Nephron (organoid): ENCODE measurements at regions not wholly inside any gene's neighbourhood (a gene's known extent, or its start where the extent isn't known, plus 50 kb on each side); places are given as distances from the start of the nearest gene placed in this dataset.

Source experiments
- H3K27ac Mint-ChIP-seq, 3 experiments: 2 replicates each; pipeline ENCODE4 v1.8.0; 2020; ENCODE audit warnings: mixed read lengths in 3 of 3, mild to moderate bottlenecking in 2 of 3, moderate library complexity in 1 of 3
- H3K27me3 Mint-ChIP-seq: 2 replicates; pipeline ENCODE4 v1.8.0; 2021; ENCODE audit warnings: low read depth, mild to moderate bottlenecking, moderate library complexity, mixed read lengths
- H3K36me3 Mint-ChIP-seq: 2 replicates; pipeline ENCODE4 v1.8.0; 2020; ENCODE audit warnings: low read depth, mixed read lengths
- H3K4me1 Mint-ChIP-seq: 2 replicates; pipeline ENCODE4 v1.8.0; 2020; ENCODE audit warnings: mixed read lengths
- H3K4me3 Mint-ChIP-seq, 3 experiments: 2 replicates each; pipeline ENCODE4 v1.8.0; 2020; ENCODE audit warnings: mild to moderate bottlenecking in 3 of 3, mixed read lengths in 3 of 3, moderate library complexity in 2 of 3
- H3K9me3 Mint-ChIP-seq: 2 replicates; pipeline ENCODE4 v1.8.0; 2020; ENCODE audit warnings: mixed read lengths
- TF ChIP-seq, protein P1 (sequence below), 3 experiments: fragments of 200-600 bp; sonication (generic); IDR thresholded peaks; one replicate each; pipeline ENCODE4 v1.5.0; 2021; ENCODE audit warnings: antibody characterized with exemption in 3 of 3; ENCODE audit not compliant: unreplicated experiment in 3 of 3

DNA sequence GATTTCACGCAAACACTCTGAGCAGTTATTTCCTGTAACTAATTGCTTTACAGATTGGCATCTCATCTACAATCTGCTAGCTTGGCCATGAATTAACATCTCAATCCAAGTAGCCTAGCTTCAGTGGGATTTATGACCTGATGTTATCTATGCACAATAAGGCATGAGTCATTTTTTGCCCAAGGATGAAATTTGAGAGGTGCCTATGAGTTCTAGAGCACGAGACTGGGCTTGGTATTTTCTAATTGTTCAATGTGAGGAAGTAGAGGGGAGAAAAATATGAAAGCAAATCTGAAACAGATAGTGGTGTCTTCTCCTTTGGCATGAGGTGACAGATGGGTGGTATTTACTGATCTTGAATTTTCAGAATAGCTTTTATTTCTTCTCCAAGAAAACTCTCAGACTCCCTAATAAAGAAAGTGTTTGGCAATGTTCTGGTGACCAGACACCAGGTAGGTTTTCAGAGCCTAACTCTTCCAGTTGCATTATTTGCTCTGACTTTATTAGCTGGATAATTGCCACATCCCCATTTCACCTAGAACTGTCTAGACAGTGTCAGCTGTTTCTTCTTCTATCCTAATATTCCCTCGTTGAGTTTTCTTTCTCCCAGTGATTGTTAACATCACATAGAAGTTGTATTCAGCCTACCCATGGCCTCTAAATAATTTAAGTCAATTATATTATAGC is 301.0 kb upstream of the UMPS start:
- Mint-ChIP-seq H3K9me3 (no peaks in the 10 kb centered on the region), H3K4me3 (no peak overlapping the region), H3K27ac (no peak overlapping the region), H3K4me1 (no peaks in the 10 kb centered on the region), H3K36me3 (peaks cover 58% of the 10 kb centered on the region), H3K27me3 (no peaks in the 10 kb centered on the region)
- TF ChIP-seq, protein P1, sequence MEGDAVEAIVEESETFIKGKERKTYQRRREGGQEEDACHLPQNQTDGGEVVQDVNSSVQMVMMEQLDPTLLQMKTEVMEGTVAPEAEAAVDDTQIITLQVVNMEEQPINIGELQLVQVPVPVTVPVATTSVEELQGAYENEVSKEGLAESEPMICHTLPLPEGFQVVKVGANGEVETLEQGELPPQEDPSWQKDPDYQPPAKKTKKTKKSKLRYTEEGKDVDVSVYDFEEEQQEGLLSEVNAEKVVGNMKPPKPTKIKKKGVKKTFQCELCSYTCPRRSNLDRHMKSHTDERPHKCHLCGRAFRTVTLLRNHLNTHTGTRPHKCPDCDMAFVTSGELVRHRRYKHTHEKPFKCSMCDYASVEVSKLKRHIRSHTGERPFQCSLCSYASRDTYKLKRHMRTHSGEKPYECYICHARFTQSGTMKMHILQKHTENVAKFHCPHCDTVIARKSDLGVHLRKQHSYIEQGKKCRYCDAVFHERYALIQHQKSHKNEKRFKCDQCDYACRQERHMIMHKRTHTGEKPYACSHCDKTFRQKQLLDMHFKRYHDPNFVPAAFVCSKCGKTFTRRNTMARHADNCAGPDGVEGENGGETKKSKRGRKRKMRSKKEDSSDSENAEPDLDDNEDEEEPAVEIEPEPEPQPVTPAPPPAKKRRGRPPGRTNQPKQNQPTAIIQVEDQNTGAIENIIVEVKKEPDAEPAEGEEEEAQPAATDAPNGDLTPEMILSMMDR (IDR thresholded peaks at IDR 0.05; ENCODE audit: unreplicated experiment in 3 of 3): no peak

DNA sequence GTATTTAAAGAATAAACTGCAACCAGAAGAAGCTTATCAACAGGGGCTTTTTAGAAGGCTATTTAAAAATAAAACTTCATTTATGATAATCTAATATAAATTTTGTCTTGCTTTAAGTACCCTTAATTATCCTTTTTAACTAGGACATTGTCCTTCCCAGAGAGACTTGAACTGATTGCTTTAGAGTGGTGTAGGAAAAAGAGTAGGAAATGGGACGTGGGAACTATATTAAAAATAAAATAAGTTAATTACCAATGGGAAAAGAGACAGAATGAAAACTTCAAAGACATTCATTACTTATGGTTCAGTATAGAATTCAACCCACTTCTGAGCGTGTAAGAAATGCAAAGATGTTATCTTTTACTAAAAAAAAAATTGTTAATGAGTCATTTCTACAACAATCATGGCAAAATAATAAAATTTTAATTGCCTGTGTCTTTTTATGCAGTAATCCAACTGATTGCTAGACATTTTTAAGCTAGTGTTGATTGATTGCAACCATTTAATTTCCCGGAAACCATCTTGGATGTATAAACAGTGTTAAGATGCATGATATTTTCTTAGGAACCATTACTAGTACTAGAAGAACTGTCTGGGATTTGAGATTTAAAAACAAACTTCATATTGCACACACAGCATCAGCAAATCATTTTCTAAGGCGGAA is 298.8 kb upstream of the UMPS start:
- no peak overlapping the region for H3K27ac Mint-ChIP-seq
- no peaks in the 10 kb centered on the region for H3K4me1 Mint-ChIP-seq
- peaks cover 62% of the 10 kb centered on the region for H3K36me3 Mint-ChIP-seq
- H3K4me3 Mint-ChIP-seq: no peak overlapping the region
- TF ChIP-seq, protein P1 (IDR thresholded peaks at IDR 0.05; ENCODE audit: unreplicated experiment in 3 of 3): no peak
- no peaks in the 10 kb centered on the region for H3K9me3 Mint-ChIP-seq
- H3K27me3 Mint-ChIP-seq: no peaks in the 10 kb centered on the region

DNA sequence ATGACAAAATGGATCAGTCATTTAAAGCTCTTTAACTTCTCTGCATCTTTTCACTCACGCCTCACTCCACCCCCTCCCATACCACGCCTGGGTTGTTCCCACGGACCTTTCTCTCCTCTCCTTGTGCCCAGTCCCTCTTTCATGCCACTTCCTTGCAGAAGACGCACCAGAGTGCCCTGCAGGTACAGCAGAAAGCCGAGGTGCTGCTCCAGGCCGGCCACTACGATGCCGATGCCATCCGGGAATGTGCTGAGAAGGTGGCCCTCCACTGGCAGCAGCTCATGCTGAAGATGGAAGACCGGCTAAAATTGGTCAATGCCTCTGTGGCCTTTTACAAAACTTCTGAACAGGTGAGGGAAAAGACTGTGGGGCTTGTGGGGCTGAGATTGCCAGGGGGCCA is 296.1 kb upstream of the UMPS start:
- Mint-ChIP-seq H3K4me3 (no peak overlapping the region), H3K27ac (no peak overlapping the region), H3K27me3 (no peaks in the 10 kb centered on the region), H3K9me3 (no peaks in the 10 kb centered on the region), H3K36me3 (peaks cover 72% of the 10 kb centered on the region), H3K4me1 (no peaks in the 10 kb centered on the region)
- TF ChIP-seq, protein P1 (IDR thresholded peaks at IDR 0.05; ENCODE audit: unreplicated experiment in 3 of 3): no peak

DNA sequence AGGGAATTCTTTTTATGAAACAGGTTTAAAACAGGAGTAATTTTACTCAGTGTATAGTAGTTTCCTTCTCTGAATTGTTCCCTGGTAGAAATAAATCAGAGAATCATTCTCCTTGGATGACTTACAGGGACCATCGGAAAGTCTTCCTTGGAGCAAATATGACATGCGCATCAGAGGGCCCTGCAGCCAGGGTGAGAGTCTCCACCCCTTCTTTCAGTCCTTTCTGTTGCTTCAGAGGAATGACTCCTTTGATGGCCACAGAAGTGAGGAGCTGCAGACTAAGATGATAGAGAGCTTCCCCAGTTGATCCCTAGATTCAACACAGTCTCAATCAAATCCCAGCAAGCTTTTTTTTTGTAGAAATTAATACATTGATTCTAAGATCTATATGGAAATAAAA is 294.8 kb upstream of the UMPS start:
- peaks cover 71% of the 10 kb centered on the region for H3K36me3 Mint-ChIP-seq
- no peaks in the 10 kb centered on the region for H3K27me3 Mint-ChIP-seq
- H3K27ac Mint-ChIP-seq: no peak overlapping the region
- H3K4me3 Mint-ChIP-seq: no peak overlapping the region
- no peaks in the 10 kb centered on the region for H3K4me1 Mint-ChIP-seq
- TF ChIP-seq, protein P1 (IDR thresholded peaks at IDR 0.05; ENCODE audit: unreplicated experiment in 3 of 3): no peak
- H3K9me3 Mint-ChIP-seq: no peaks in the 10 kb centered on the region

DNA sequence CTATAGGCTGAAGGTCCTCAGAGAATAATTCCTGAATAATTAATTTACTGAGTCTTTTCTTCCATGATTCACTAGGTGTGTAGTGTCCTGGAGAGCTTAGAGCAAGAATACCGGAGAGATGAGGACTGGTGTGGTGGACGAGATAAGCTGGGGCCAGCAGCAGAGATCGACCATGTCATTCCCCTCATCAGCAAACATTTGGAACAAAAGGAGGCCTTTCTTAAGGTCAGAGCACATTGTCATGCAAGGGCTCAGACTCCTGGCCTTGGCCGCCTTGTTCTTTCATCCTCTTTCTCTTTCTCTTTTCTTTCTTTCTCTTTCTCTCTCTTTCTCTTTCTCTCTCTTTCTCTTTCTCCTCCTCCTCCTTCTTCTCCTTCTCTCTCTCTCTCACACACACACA is 291.4 kb upstream of the UMPS start:
- H3K4me3 Mint-ChIP-seq: no peak overlapping the region

More for the DNA sequence above, 291.4 kb upstream of the UMPS start:
- H3K9me3 Mint-ChIP-seq: no peaks in the 10 kb centered on the region
- H3K36me3 Mint-ChIP-seq: peaks cover 60% of the 10 kb centered on the region
- no peaks in the 10 kb centered on the region for H3K4me1 Mint-ChIP-seq
- TF ChIP-seq, protein P1 (IDR thresholded peaks at IDR 0.05; ENCODE audit: unreplicated experiment in 3 of 3): no peak
- no peak overlapping the region for H3K27ac Mint-ChIP-seq
- H3K27me3 Mint-ChIP-seq: no peaks in the 10 kb centered on the region
